ENCODE measurements at regions not wholly inside any gene's neighbourhood (a gene's known extent, or its start where the extent isn't known, plus 50 kb on each side); places are given as distances from the start of the nearest gene placed in this dataset.

DNA sequence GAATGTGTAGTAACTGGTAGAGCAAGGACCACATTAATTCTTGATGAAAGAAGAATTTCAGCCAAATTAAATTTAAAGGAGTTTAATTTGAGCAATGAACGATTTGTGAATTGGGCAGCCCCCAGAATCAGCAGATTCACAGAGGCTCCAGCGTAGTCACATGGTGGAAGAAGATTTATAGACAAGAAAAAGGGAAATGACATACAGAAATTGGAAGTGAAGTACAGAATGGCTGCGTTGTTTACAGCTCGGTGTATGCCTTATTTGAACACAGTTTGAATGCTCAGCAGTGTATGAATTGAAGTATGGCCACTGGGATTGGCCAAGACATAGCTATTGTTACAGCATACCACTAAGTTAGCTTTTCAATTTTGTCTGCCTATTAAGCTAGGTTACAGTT lies 173.6 kb upstream of the ARG1 start:
- TF ChIP-seq, protein P1, sequence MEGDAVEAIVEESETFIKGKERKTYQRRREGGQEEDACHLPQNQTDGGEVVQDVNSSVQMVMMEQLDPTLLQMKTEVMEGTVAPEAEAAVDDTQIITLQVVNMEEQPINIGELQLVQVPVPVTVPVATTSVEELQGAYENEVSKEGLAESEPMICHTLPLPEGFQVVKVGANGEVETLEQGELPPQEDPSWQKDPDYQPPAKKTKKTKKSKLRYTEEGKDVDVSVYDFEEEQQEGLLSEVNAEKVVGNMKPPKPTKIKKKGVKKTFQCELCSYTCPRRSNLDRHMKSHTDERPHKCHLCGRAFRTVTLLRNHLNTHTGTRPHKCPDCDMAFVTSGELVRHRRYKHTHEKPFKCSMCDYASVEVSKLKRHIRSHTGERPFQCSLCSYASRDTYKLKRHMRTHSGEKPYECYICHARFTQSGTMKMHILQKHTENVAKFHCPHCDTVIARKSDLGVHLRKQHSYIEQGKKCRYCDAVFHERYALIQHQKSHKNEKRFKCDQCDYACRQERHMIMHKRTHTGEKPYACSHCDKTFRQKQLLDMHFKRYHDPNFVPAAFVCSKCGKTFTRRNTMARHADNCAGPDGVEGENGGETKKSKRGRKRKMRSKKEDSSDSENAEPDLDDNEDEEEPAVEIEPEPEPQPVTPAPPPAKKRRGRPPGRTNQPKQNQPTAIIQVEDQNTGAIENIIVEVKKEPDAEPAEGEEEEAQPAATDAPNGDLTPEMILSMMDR (IDR thresholded peaks at IDR 0.05) = no peak
- TF ChIP-seq, protein P2, sequence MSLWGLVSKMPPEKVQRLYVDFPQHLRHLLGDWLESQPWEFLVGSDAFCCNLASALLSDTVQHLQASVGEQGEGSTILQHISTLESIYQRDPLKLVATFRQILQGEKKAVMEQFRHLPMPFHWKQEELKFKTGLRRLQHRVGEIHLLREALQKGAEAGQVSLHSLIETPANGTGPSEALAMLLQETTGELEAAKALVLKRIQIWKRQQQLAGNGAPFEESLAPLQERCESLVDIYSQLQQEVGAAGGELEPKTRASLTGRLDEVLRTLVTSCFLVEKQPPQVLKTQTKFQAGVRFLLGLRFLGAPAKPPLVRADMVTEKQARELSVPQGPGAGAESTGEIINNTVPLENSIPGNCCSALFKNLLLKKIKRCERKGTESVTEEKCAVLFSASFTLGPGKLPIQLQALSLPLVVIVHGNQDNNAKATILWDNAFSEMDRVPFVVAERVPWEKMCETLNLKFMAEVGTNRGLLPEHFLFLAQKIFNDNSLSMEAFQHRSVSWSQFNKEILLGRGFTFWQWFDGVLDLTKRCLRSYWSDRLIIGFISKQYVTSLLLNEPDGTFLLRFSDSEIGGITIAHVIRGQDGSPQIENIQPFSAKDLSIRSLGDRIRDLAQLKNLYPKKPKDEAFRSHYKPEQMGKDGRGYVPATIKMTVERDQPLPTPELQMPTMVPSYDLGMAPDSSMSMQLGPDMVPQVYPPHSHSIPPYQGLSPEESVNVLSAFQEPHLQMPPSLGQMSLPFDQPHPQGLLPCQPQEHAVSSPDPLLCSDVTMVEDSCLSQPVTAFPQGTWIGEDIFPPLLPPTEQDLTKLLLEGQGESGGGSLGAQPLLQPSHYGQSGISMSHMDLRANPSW (CRISPR knock-in tag; conservative IDR thresholded peaks at IDR 0.05; ENCODE audit: low read depth) = no peak
- TF ChIP-seq ZNF396 (CRISPR knock-in tag; IDR thresholded peaks at IDR 0.05; ENCODE audit: borderline replicate concordance) (no peak), IRF2 (CRISPR knock-in tag; IDR thresholded peaks at IDR 0.05; ENCODE audit: borderline replicate concordance, low read depth) (no peak), NR2C2 (CRISPR knock-in tag; IDR thresholded peaks at IDR 0.05) (no peak), NR3C1 (CRISPR knock-in tag; conservative IDR thresholded peaks at IDR 0.05; ENCODE audit: low read depth) (no peak), ZNF138 (CRISPR knock-in tag; conservative IDR thresholded peaks at IDR 0.05) (no peak), SMAD4 (CRISPR knock-in tag; IDR thresholded peaks at IDR 0.05) (no peak)
- TF ChIP-seq, protein P3, sequence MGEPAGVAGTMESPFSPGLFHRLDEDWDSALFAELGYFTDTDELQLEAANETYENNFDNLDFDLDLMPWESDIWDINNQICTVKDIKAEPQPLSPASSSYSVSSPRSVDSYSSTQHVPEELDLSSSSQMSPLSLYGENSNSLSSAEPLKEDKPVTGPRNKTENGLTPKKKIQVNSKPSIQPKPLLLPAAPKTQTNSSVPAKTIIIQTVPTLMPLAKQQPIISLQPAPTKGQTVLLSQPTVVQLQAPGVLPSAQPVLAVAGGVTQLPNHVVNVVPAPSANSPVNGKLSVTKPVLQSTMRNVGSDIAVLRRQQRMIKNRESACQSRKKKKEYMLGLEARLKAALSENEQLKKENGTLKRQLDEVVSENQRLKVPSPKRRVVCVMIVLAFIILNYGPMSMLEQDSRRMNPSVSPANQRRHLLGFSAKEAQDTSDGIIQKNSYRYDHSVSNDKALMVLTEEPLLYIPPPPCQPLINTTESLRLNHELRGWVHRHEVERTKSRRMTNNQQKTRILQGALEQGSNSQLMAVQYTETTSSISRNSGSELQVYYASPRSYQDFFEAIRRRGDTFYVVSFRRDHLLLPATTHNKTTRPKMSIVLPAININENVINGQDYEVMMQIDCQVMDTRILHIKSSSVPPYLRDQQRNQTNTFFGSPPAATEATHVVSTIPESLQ (CRISPR knock-in tag; IDR thresholded peaks at IDR 0.05) = no peak
- TF ChIP-seq, protein P4, sequence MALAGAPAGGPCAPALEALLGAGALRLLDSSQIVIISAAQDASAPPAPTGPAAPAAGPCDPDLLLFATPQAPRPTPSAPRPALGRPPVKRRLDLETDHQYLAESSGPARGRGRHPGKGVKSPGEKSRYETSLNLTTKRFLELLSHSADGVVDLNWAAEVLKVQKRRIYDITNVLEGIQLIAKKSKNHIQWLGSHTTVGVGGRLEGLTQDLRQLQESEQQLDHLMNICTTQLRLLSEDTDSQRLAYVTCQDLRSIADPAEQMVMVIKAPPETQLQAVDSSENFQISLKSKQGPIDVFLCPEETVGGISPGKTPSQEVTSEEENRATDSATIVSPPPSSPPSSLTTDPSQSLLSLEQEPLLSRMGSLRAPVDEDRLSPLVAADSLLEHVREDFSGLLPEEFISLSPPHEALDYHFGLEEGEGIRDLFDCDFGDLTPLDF (CRISPR knock-in tag; IDR thresholded peaks at IDR 0.05) = no peak
- TF ChIP-seq, protein P5, sequence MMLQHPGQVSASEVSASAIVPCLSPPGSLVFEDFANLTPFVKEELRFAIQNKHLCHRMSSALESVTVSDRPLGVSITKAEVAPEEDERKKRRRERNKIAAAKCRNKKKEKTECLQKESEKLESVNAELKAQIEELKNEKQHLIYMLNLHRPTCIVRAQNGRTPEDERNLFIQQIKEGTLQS (CRISPR knock-in tag; conservative IDR thresholded peaks at IDR 0.05) = no peak
